ENCODE measurements at regions not wholly inside any gene's neighbourhood (a gene's known extent, or its start where the extent isn't known, plus 50 kb on each side); places are given as distances from the start of the nearest gene placed in this dataset.

DNA sequence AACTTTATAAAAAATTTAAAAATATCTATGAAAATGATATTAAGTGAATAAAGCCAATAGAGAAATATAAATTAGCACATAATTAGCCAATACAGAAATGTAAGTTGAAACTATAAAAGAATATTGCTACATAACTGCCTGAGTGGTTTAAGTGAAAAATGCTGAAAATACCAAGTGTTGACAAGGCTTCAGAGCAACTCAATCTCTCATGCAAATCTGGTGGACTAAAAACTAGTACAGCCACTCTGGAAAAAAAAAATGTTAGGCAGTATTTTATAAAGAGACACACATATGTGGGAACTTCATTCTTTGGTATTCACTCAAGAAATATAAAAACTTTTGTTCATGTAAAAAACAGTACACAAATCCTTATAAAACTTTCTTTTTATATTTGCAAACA, 833.7 kb upstream of the ROBO1 start:
- ATAC-seq, result no peak
- DNase-seq, result no peak
- H3K36me3 ChIP-seq, result no peaks in the 10 kb centered on the region

DNA sequence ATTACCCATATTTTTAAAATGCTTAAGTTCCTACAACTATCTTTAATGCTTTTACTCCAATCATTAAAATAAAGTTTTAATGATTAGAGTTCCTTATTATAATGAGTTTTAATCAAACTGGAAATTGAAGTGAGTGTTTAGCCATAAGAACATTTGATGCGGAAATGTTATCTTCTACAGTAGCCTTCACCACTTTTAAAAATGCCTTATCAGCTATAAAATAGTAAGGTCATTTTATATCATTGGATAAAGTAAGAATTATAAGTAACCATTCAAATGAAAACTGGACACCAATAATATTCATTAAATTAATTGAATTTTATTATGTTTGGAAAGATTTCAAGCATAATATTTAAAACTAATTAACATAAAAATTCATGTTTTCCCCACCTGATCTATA, 825.0 kb upstream of the ROBO1 start:
- Histone ChIP-seq H3K27ac (no peak overlapping the region), H3K4me3 (no peak overlapping the region), H3K27me3 (no peaks in the 10 kb centered on the region), H3K9me3 (peaks cover 0 to 6% (median 0%) of the 10 kb centered on the region in 12 donors), H3K4me1 (no peaks in the 10 kb centered on the region), H3K36me3 (no peaks in the 10 kb centered on the region)
- TF ChIP-seq, protein P1, sequence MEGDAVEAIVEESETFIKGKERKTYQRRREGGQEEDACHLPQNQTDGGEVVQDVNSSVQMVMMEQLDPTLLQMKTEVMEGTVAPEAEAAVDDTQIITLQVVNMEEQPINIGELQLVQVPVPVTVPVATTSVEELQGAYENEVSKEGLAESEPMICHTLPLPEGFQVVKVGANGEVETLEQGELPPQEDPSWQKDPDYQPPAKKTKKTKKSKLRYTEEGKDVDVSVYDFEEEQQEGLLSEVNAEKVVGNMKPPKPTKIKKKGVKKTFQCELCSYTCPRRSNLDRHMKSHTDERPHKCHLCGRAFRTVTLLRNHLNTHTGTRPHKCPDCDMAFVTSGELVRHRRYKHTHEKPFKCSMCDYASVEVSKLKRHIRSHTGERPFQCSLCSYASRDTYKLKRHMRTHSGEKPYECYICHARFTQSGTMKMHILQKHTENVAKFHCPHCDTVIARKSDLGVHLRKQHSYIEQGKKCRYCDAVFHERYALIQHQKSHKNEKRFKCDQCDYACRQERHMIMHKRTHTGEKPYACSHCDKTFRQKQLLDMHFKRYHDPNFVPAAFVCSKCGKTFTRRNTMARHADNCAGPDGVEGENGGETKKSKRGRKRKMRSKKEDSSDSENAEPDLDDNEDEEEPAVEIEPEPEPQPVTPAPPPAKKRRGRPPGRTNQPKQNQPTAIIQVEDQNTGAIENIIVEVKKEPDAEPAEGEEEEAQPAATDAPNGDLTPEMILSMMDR (IDR thresholded peaks at IDR 0.05), result no peak
- TF ChIP-seq POLR2A (IDR thresholded peaks at IDR 0.05), result no peak
- intact Hi-C loops (cut with DNase I), result no loop called here
- DNase-seq (no peak), ATAC-seq (no peak)
- 3 to 43% (median 41%) methylated on average over 1 of the region's 1 CpG for WGBS, 4 donors

More for the DNA sequence above, 833.7 kb upstream of the ROBO1 start:
- Histone ChIP-seq H3K27ac (no peak overlapping the region), H3K9me3 (peaks cover 0 to 17% (median 2%) of the 10 kb centered on the region in 12 donors), H3K27me3 (no peaks in the 10 kb centered on the region), H3K4me3 (no peak overlapping the region), H3K4me1 (no peaks in the 10 kb centered on the region)
- TF ChIP-seq POLR2A (IDR thresholded peaks at IDR 0.05), result no peak
- TF ChIP-seq, protein P1 (IDR thresholded peaks at IDR 0.05), result no peak
- intact Hi-C loops (cut with DNase I), result no loop called here

DNA sequence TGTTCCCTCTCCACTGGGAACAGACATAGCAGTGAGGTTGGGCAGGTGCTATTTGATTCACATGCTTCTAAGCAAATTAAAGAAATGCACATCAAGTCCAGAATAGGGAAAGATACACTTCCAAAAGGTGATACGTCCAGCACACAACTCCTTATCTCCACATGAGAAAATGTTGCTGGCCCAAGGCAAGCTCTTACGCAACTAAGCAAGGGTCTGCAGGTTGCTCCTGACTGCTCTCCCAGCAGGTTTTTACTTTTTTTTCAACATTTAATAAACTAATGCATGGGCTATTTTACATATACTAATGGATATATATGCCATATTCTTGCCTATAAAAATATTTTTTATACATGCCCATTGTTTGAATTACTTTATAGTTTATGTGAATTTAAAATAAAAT, 818.5 kb upstream of the ROBO1 start:
- 66 to 72% (median 71%) methylated on average over 2 of the region's 2 CpGs for WGBS, 4 donors
- Histone ChIP-seq H3K27ac (no peak overlapping the region), H3K4me3 (no peak overlapping the region), H3K27me3 (no peaks in the 10 kb centered on the region), H3K36me3 (no peaks in the 10 kb centered on the region), H3K4me1 (no peaks in the 10 kb centered on the region), H3K9me3 (no peaks in the 10 kb centered on the region)
- intact Hi-C loops (cut with DNase I), result no loop called here
- no peak for DNase-seq
- TF ChIP-seq POLR2A (IDR thresholded peaks at IDR 0.05), result no peak
- TF ChIP-seq, protein P1 (IDR thresholded peaks at IDR 0.05), result no peak
- ATAC-seq, result no peak

DNA sequence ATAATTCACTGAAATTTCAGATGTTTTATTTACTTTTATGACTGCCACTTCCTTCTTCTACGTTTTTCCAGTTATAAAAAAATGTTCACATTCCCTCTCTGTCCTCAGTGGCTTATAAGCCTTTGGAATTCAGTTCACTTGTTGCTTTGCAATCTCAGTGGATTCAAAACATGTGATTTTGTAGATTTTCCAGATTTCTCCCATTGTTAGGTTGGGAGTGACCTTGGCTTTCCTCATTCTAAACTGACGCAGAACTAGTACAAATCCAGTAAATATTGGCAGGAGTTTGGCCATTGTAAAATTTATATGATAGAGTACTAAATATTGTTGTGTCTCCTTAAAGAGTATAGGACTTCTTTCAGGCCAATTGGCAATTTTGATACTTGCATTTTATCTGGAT, 812.3 kb upstream of the ROBO1 start:
- H3K4me3 ChIP-seq, result no peak overlapping the region
- H3K27me3 ChIP-seq, result no peaks in the 10 kb centered on the region
- ATAC-seq (no peak), DNase-seq (no peak)
- no peaks in the 10 kb centered on the region for H3K9me3 ChIP-seq
- H3K4me1 ChIP-seq, result no peaks in the 10 kb centered on the region
- intact Hi-C loops (cut with DNase I), result no loop called here
- WGBS, 4 donors, result 50 to 57% (median 53%) methylated on average over 2 of the region's 2 CpGs
- no peaks in the 10 kb centered on the region for H3K36me3 ChIP-seq
- TF ChIP-seq, protein P1 (IDR thresholded peaks at IDR 0.05), result no peak
- no peak for TF ChIP-seq POLR2A (IDR thresholded peaks at IDR 0.05)
- no peak overlapping the region for H3K27ac ChIP-seq

Measured in heart left ventricle (tissue), 16 donors.